NT2/D1 (cell line): ENCODE measurements at regions not wholly inside any gene's neighbourhood (a gene's known extent, or its start where the extent isn't known, plus 50 kb on each side); places are given as distances from the start of the nearest gene placed in this dataset.

Source experiments
- YY1 ChIP-seq: IDR thresholded peaks from 2 replicates; pipeline ENCODE4 v1.6.1; 2011; ENCODE audit not compliant: insufficient read length, insufficient read depth
- ZNF274 ChIP-seq: IDR thresholded peaks from 2 replicates; pipeline ENCODE4 v1.6.1; 2011; ENCODE audit warnings: mild to moderate bottlenecking, low read depth, low read length

GRCh38 chr12:61137677-61138414, 1122.4 kb upstream of the USP15 start:
- TF ChIP-seq ZNF274, result no peak
- TF ChIP-seq YY1, result no peak
